ENCODE measurements at regions not wholly inside any gene's neighbourhood (a gene's known extent, or its start where the extent isn't known, plus 50 kb on each side); places are given as distances from the start of the nearest gene placed in this dataset.

DNA sequence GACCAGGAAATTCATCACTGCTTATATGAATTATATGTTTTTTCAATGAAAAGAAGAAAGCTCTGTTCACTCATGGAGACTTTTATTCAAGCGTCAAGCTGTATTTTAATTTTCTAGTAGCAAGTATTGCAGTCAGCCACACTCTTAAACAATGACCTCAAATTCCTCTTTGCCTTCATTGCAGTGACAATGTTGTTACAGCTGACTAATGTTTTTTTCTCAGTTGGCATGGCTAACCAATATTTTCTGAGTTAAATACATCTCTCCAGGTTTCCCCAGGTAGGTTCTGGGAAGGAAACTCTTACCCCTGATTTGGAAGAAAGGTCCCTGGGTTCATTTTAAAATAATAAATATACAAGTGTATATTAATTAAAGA, 241.5 kb downstream of the WDR11 start:
- DNase-seq (ENCODE audit: low spot score) (no peak), ATAC-seq (no peak)
- Mint-ChIP-seq H3K27me3 (peaks cover 0 to 13% of the 10 kb centered on the region in 2 donors), H3K4me1 (ENCODE audit: low read depth in 2 of 2) (no peaks in the 10 kb centered on the region), H3K9me3 (peaks cover 1% of the 10 kb centered on the region), H3K36me3 (no peaks in the 10 kb centered on the region), H3K27ac (no peak overlapping the region), H3K4me3 (no peak overlapping the region)

DNA sequence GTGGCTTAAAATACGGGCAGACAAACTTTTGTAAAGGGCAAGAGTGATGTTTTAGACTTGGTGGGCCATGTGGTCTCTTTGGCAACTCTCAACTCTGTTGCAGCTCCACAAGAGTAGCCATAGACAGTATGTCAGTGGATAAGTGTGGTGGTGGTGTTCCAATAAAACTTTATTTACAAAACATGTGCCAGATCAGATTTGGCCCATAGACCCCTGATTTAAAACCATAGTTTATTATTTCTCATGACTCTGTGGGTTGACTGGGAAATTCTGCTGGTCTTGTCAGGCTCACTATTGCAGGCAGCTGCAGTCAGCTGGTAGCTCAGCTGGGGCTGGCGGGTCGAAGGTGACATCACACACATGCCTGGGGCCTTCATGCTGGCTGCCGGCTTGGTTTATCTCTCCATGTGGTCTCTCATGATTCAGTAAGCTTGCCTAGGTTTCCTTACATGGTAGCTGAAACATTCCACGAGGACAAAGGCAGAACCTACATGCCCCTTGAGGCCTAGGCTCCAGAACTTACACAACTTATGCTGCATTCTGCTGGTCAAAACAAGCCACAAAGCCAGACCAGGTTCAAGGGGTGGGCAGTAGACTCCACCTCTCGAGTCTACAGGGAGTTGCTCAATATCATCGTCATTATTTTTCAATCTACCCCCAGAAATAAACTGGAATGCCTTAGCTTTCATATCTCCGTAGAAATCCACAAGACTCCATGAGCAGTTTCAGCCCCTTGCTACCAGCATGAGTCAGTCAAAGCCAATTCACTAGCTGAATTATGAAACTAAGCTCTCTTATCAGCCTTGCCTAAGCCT, 245.7 kb downstream of the WDR11 start:
- no peaks in the 10 kb centered on the region for H3K4me1 Mint-ChIP-seq (ENCODE audit: low read depth in 2 of 2)
- no peak for DNase-seq (ENCODE audit: low spot score)
- no peak for ATAC-seq
- no peaks in the 10 kb centered on the region for H3K9me3 Mint-ChIP-seq
- H3K4me3 Mint-ChIP-seq, result no peak overlapping the region
- H3K36me3 Mint-ChIP-seq, result no peaks in the 10 kb centered on the region
- H3K27me3 Mint-ChIP-seq, result peaks cover 0 to 11% of the 10 kb centered on the region in 2 donors
- no peak overlapping the region for H3K27ac Mint-ChIP-seq

DNA sequence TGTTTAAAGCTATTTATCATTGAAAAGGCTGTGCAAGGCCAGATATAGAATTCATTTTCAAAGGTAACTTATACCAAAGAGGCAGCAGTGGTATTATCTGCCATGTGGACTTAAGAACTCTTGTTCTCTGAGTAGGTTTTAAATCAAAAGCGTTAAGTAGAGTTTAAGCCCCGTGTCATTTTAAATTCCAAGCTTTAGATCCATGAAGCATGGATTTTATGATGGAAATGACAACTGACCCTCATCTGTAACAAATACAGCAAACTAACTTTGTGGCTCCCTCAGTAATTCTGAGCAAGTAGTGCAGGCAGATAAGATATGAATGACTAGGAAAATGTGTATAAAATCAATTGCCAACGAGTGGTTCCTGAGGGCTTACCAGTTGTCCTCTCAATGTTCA, 247.0 kb downstream of the WDR11 start:
- no peak for DNase-seq (ENCODE audit: low spot score)
- no peaks in the 10 kb centered on the region for H3K9me3 Mint-ChIP-seq

DNA sequence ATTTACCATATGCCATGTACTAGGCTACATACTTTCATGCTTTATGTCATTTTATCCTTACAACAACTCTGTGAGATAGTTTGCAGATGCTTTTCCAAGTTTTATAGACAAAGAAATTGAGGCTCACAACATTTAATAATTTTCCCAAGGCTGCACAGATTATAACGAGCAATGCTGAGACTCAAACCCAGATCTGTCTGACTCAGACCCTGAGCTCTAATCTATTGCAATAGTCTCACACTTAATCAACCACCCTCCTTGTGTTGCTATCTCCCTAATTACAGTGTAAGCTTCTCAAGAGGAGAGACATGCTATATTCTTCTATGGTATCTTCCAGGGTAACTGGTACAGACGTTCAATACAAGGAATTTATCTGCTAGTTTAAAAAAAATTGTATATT, 247.6 kb downstream of the WDR11 start:
- ATAC-seq (no peak), DNase-seq (ENCODE audit: low spot score) (no peak)
- Mint-ChIP-seq H3K9me3 (no peaks in the 10 kb centered on the region), H3K4me1 (ENCODE audit: low read depth in 2 of 2) (no peaks in the 10 kb centered on the region), H3K4me3 (no peak overlapping the region), H3K27ac (no peak overlapping the region), H3K36me3 (no peaks in the 10 kb centered on the region), H3K27me3 (peaks cover 0 to 11% of the 10 kb centered on the region in 2 donors)

More for the DNA sequence above, 247.0 kb downstream of the WDR11 start:
- no peak for ATAC-seq
- Mint-ChIP-seq H3K27me3 (peaks cover 0 to 11% of the 10 kb centered on the region in 2 donors), H3K36me3 (no peaks in the 10 kb centered on the region), H3K4me3 (no peak overlapping the region), H3K27ac (no peak overlapping the region), H3K4me1 (ENCODE audit: low read depth in 2 of 2) (no peaks in the 10 kb centered on the region)

DNA sequence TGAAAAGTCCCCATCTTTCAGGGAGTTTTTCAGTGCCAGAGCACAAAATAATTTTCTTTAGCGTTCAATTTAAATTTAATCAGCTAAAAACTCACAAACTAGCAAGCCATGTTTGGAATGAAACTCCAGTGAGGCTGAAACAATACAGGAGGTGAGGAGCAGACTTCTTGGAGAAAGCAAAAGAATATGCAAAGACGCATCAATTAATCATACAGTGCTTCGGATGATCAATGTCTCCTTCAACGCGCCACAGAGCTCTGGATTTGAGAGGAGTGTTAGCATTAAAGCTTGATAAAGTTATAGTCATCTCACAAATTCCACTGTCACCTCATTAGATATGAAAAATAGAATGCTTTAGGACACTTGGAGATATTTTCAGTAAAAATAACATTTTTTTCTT, 248.0 kb downstream of the WDR11 start:
- Mint-ChIP-seq H3K27ac (no peak overlapping the region), H3K4me1 (ENCODE audit: low read depth in 2 of 2) (no peaks in the 10 kb centered on the region), H3K27me3 (peaks cover 0 to 11% of the 10 kb centered on the region in 2 donors), H3K9me3 (no peaks in the 10 kb centered on the region), H3K36me3 (no peaks in the 10 kb centered on the region), H3K4me3 (no peak overlapping the region)
- DNase-seq (ENCODE audit: low spot score) (no peak), ATAC-seq (no peak)

DNA sequence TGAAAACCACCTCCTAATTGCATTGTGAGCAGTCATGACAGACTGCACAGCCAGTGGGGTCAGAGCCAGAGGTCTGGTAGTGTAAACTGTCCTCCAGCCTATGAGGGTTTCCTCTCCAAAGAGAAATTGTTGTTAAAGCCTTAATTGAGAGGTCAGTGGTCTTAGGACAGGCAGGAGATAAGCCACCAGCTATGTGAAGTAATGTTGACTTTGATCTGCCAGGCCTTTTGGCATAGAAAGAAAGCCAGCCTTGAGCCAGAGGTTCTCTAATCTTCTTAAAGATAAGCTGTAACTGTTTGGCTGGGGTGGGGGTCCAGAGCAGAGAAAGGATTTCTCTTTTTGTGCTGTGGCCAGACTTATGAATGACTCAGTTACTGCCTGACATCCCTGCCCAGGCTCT, 248.4 kb downstream of the WDR11 start:
- Mint-ChIP-seq H3K27ac (no peak overlapping the region), H3K4me1 (ENCODE audit: low read depth in 2 of 2) (no peaks in the 10 kb centered on the region), H3K9me3 (no peaks in the 10 kb centered on the region), H3K27me3 (peaks cover 0 to 11% of the 10 kb centered on the region in 2 donors), H3K36me3 (no peaks in the 10 kb centered on the region), H3K4me3 (no peak overlapping the region)
- DNase-seq (ENCODE audit: low spot score) (no peak), ATAC-seq (no peak)

DNA sequence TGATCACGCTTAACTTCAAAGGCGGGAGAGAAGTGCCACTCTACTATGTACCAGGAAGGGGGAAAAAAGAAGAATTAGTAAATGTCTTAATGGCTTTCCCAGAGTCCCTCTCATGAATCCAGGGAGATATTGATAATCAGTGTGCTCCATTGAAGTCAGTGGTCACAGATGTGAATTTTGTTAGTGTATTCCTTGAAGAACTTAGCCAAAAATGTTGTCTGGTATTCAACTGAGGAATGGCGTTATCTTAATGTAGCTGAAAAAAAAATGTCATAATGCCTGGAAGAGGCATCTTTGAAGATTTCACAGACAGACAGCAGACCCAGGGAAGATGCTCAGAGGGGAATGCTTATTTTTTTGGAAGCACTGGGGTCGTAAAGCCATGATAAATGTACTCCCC, 250.4 kb downstream of the WDR11 start:
- DNase-seq (ENCODE audit: low spot score), result no peak
- H3K27me3 Mint-ChIP-seq, result peaks cover 0 to 2% of the 10 kb centered on the region in 2 donors
- H3K4me1 Mint-ChIP-seq (ENCODE audit: low read depth in 2 of 2), result no peaks in the 10 kb centered on the region
- no peaks in the 10 kb centered on the region for H3K36me3 Mint-ChIP-seq
- H3K4me3 Mint-ChIP-seq, result no peak overlapping the region
- H3K27ac Mint-ChIP-seq, result no peak overlapping the region
- no peaks in the 10 kb centered on the region for H3K9me3 Mint-ChIP-seq
- no peak for ATAC-seq

DNA sequence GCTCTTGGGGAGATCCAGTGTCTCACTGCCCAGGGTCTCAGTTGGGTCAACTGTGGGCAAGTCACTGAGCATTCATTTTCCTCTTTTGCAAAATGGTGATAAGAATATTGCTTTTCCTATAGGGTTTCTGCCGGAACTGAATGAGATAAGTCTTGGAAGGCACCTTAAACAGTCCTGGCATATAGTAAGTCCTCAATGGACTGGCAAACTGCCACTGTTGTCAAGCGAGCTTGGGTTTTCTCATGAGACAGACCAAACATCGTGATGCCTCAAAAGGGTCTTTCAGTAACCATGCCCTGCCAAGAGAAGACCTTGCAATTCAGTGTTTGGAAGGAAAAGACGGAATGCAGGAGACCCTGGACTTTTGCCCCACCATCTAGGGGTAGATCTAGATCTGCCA, 251.5 kb downstream of the WDR11 start:
- no peaks in the 10 kb centered on the region for H3K4me1 Mint-ChIP-seq (ENCODE audit: low read depth in 2 of 2)
- no peak overlapping the region for H3K27ac Mint-ChIP-seq
- H3K36me3 Mint-ChIP-seq, result no peaks in the 10 kb centered on the region
- no peaks in the 10 kb centered on the region for H3K9me3 Mint-ChIP-seq
- H3K4me3 Mint-ChIP-seq, result no peak overlapping the region
- ATAC-seq, result no peak
- H3K27me3 Mint-ChIP-seq, result peaks cover 0 to 6% of the 10 kb centered on the region in 2 donors
- DNase-seq (ENCODE audit: low spot score), result no peak

DNA sequence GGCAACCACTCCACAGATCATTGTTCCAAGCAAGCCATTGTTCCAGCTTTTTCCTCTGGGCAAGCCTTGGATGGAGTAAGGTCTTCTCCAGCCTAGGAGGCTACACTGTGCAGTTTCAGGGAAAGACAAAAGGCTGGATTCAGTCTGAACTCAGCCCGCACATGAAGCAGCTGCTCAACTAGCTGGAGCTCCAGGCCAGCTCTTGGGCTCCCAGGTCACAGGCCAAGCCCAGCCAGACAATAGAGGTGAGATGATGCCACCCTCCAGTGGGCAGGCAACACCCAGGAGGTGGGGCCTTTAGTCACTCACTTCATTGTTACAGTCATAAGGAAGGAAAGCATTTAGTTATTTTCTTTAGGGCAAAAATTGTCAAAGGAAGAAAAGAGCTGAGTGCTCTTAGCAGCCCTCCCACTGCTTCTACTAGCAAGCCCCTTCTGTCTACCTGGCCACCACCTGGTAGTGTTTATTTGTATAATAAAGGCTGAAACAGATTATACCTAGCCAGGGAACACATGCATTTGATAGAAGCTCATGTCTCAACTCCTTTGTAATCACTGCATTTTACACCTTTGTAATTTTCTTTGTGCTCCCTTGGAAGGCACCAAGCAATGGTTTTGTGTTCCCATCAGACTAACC, 253.4 kb downstream of the WDR11 start:
- Mint-ChIP-seq H3K9me3 (no peaks in the 10 kb centered on the region), H3K4me3 (no peak overlapping the region), H3K4me1 (ENCODE audit: low read depth in 2 of 2) (no peaks in the 10 kb centered on the region), H3K27ac (no peak overlapping the region), H3K27me3 (peaks cover 0 to 6% of the 10 kb centered on the region in 2 donors), H3K36me3 (no peaks in the 10 kb centered on the region)
- ATAC-seq (peak in 1 of 2 donors; percentile 15), DNase-seq (ENCODE audit: low spot score) (no peak)

DNA sequence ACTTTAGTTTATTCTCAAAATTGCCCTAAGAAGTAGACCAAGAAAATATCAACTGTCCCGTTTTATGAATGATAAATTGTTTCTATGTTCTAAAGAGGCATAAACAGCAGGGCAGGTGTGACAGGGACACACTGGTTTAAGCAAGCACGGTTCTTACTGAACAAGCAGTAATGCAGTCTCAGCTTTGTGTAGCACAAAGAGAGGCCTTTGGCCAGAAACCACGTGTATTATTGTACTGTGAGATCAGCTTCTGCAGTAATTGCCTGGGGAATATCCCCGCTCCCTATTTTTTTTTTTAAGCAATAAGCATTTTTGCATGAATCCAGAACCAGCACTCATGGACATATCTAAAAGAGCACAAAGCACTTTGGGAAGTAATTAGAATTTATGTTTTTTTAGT, 255.4 kb downstream of the WDR11 start:
- Mint-ChIP-seq H3K27ac (no peak overlapping the region), H3K9me3 (no peaks in the 10 kb centered on the region), H3K4me1 (ENCODE audit: low read depth in 2 of 2) (no peaks in the 10 kb centered on the region), H3K4me3 (no peak overlapping the region), H3K36me3 (no peaks in the 10 kb centered on the region), H3K27me3 (peaks cover 0 to 12% of the 10 kb centered on the region in 2 donors)
- DNase-seq (ENCODE audit: low spot score) (no peak), ATAC-seq (no peak)

DNA sequence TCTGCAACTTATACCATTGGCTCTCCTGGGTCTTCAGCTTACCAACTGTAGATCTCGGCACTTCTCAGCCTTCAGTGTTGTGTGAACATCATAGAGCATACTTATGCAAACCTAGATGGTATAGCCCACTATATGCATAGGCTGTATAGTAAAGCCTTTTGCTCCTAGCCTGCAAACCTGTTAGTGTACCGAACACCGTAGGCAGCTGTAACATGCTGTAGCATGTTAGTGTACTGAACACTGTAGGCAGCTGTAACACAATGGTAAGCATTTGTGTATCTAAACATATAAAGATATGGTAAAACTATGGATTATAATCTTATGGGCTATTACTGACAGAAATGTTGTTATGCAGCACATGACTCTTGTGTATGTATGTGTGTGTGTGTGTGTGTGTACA, 256.9 kb downstream of the WDR11 start:
- no peaks in the 10 kb centered on the region for H3K9me3 Mint-ChIP-seq
- H3K27me3 Mint-ChIP-seq, result peaks cover 2 to 12% of the 10 kb centered on the region in 2 donors
- ATAC-seq (no peak), DNase-seq (ENCODE audit: low spot score) (no peak)
- no peak overlapping the region for H3K4me3 Mint-ChIP-seq
- no peaks in the 10 kb centered on the region for H3K36me3 Mint-ChIP-seq
- H3K27ac Mint-ChIP-seq, result no peak overlapping the region
- H3K4me1 Mint-ChIP-seq (ENCODE audit: low read depth in 2 of 2), result no peaks in the 10 kb centered on the region

DNA sequence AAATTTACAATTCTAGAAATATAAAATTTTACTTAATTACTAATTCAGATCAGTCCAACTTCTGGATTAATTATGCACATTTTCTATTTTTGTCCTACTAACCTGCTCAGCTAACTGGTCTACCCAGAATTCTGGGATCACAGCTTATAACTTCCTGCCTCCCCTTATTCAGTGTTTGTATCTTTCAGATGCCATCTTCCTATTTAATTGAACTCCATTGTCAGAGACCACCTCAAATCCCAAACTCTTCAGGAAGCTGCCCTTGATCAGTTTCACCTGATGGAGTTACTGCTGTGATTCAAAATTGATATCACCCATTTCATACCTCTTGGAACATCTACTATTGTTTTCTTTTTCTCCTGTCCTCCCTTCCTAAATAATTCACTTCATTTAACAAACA, 259.2 kb downstream of the WDR11 start:
- no peak for ATAC-seq
- Mint-ChIP-seq H3K9me3 (no peaks in the 10 kb centered on the region), H3K4me3 (no peak overlapping the region), H3K27ac (no peak overlapping the region), H3K36me3 (no peaks in the 10 kb centered on the region), H3K27me3 (peaks cover 2 to 12% of the 10 kb centered on the region in 2 donors), H3K4me1 (ENCODE audit: low read depth in 2 of 2) (no peaks in the 10 kb centered on the region)
- no peak for DNase-seq (ENCODE audit: low spot score)

DNA sequence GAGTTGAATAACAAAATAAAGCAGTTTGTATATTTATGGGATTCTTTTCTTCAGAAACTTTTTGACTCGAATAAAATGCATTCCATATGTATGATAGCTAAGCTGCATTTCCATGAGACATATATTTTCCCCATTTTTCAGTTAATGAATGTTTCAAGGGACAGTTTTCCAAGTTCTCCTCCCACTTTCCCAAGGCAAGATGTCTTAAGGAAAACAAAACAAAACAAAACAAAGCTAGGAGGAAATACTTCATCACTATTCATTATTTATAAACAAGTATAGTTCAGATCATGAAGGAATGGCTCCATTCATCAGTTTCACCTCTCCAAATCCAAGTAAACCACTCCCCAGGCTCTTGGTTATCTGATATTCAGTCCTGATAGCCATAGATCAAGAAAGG, 261.0 kb downstream of the WDR11 start:
- Mint-ChIP-seq H3K36me3 (peaks cover 5% of the 10 kb centered on the region), H3K9me3 (peaks cover 2% of the 10 kb centered on the region), H3K27ac (no peak overlapping the region), H3K4me3 (no peak overlapping the region), H3K4me1 (ENCODE audit: low read depth in 2 of 2) (no peaks in the 10 kb centered on the region), H3K27me3 (peaks cover 5 to 20% of the 10 kb centered on the region in 2 donors)
- ATAC-seq, result no peak
- DNase-seq (ENCODE audit: low spot score), result no peak

DNA sequence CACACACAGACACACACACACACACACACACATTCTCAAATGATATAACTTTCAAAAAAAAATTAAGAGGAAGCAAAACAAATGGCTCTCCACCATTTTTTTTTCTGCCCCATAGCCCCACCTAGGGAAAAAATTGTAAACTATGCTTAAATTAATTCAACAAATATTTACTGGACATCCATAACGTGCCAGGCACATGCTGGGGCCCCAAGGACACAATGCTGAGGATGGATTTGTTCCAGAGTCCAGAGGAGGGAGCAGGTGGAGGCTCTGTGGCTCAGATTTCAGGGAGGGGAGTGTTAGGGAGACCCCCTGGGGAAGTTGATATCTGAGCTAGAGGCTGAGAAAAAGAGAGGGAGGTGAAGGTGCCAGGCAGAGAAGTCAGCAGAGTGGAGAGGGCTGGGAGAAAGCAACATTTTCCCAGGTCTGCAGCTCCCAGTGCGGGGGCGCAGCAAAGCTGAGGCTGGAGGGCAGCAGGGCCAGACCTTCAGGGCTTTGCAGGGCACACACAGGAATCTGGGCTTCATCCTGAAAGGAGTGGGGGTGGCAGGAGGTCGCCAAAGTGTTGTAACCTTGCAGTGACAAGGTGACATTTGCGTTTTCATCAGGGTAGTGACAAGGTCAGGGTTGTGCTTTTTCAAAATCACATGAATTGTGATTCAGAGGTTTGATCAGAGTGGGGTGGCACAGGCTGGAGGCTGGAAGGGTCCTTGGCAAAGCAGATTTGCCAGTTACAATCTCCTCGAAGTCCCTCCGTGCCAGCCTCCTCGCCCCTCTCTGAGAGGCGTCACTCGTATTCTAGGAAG, 261.6 kb downstream of the WDR11 start:
- Mint-ChIP-seq H3K27me3 (peaks cover 5 to 25% of the 10 kb centered on the region in 2 donors), H3K4me1 (ENCODE audit: low read depth in 2 of 2) (no peaks in the 10 kb centered on the region), H3K27ac (no peak overlapping the region), H3K9me3 (peaks cover 3% of the 10 kb centered on the region), H3K4me3 (no peak overlapping the region), H3K36me3 (peaks cover 5% of the 10 kb centered on the region)
- no peak for DNase-seq (ENCODE audit: low spot score)
- no peak for ATAC-seq

Data from natural killer cell treated with Interleukin-12 subunit alpha and Interleukin-12 subunit beta and Interleukin-15 and Interleukin-18, amount 100 ng/mL, for 72 hours (primary cell).